ENCODE measurements at regions not wholly inside any gene's neighbourhood (a gene's known extent, or its start where the extent isn't known, plus 50 kb on each side); places are given as distances from the start of the nearest gene placed in this dataset.

DNA sequence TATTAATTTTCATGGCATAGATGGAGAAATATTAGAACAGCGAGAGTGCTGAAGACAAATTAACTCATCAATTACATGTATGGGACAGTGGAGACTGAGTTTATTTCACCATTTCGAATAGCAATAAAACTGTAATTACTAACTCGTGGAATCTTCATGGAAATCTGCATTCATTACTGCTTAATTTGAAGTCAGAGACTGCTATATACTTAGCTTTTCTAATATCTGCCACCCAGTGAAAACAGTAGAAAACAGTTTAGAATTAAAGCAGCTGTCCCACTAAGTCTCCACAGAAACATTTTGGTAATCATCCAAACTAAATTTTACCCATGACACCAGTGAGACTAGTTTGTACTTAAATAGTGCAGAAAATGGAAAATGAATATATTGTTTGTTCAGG is 56.8 kb downstream of the IZUMO3 start:
- in situ Hi-C loops (cut with MboI; ENCODE audit: low sequenced_read_pairs in 4 of 4) (loop anchor here in 1 of 4 donors (25.0 kb wide), 1 partner anchor 98 kb away; no protein-coding TSS in a partner anchor), intact Hi-C loops (cut with DNase I; ENCODE audit: low total_unique reads) (no loop called here)
- ATAC-seq (no peak), DNase-seq (no peak)
- H3K4me3 ChIP-seq, result no peak overlapping the region
- H3K36me3 ChIP-seq, result no peaks in the 10 kb centered on the region
- no peaks in the 10 kb centered on the region for H3K4me1 ChIP-seq
- H3K27ac ChIP-seq, result no peak overlapping the region
- no peaks in the 10 kb centered on the region for H3K9me3 ChIP-seq
- no peak for TF ChIP-seq CTCF (IDR thresholded peaks at IDR 0.05 in 4 of 5, conservative IDR thresholded peaks at IDR 0.05 in 1 of 5)
- no peak for TF ChIP-seq POLR2A (IDR thresholded peaks at IDR 0.05)
- H3K27me3 ChIP-seq, result no peaks in the 10 kb centered on the region

DNA sequence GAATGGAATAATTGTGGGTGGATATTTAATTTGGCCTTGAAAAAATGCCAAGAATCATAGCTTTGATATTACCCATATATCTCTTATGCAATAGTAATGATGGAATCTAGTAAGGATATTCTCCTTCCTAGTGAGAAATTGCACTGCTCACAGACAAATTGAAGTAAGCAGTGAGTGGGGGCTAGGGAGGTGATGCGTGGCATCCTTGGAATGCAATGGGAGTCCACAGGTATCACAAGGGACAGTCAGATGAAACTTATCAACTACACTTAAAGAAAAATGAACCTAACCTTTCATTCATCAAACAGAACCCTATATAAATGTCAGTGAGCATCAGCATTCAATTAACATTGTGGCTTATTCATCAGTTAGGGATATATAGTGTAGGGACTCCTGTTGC is 57.8 kb downstream of the IZUMO3 start:
- H3K27ac ChIP-seq, result no peak overlapping the region
- no peaks in the 10 kb centered on the region for H3K4me1 ChIP-seq
- no peak for TF ChIP-seq CTCF (IDR thresholded peaks at IDR 0.05 in 4 of 5, conservative IDR thresholded peaks at IDR 0.05 in 1 of 5)
- no peak for TF ChIP-seq POLR2A (IDR thresholded peaks at IDR 0.05)
- H3K27me3 ChIP-seq, result no peaks in the 10 kb centered on the region
- no peak overlapping the region for H3K4me3 ChIP-seq
- H3K36me3 ChIP-seq, result no peaks in the 10 kb centered on the region
- in situ Hi-C loops (cut with MboI; ENCODE audit: low sequenced_read_pairs in 4 of 4), result loop anchor here in 1 of 4 donors (25.0 kb wide), 1 partner anchor 99 kb away; no protein-coding TSS in a partner anchor
- no peaks in the 10 kb centered on the region for H3K9me3 ChIP-seq
- DNase-seq, result no peak
- no peak for ATAC-seq
- intact Hi-C loops (cut with DNase I; ENCODE audit: low total_unique reads), result no loop called here

DNA sequence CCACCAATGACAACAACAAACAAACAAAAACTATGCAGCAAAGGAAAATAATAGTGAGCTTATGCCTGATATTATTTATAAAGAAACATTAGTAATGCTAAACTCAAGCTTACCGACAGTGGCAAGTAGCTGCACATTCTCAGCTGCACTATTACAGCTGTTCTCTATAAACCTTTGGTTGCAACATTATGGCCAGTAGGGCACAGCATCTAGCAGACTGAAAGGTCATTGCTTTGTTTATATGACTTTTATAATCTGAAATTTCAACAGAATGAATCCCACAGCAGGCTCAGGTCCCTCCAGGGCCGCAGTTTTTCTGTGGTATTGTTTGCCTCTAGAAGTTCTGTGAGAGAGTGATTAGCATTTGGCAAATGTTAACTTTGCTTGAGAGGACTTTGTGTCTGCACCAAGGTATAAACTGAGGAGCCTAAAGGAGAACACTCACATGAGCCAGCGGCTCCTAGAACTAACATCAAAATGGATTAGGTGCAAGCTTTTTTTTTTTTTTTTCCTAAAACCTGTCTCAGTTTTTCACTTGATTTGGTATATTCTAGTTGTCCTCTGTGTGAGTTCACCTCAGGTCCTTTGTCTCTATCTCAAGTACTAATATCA is 58.3 kb downstream of the IZUMO3 start:
- Histone ChIP-seq H3K4me3 (no peak overlapping the region), H3K27ac (no peak overlapping the region), H3K36me3 (no peaks in the 10 kb centered on the region), H3K27me3 (no peaks in the 10 kb centered on the region), H3K9me3 (no peaks in the 10 kb centered on the region), H3K4me1 (no peaks in the 10 kb centered on the region)
- intact Hi-C loops (cut with DNase I; ENCODE audit: low total_unique reads), result no loop called here
- no peak for ATAC-seq
- in situ Hi-C loops (cut with MboI; ENCODE audit: low sequenced_read_pairs in 4 of 4), result loop anchor here in 1 of 4 donors (25.0 kb wide), 1 partner anchor 100 kb away; no protein-coding TSS in a partner anchor
- no peak for TF ChIP-seq CTCF (IDR thresholded peaks at IDR 0.05 in 4 of 5, conservative IDR thresholded peaks at IDR 0.05 in 1 of 5)
- no peak for TF ChIP-seq POLR2A (IDR thresholded peaks at IDR 0.05)
- DNase-seq, result no peak

GRCh38 chr9:24479361-24480059 is 66.2 kb downstream of the IZUMO3 start:
- TF ChIP-seq CTCF (IDR thresholded peaks at IDR 0.05 in 4 of 5, conservative IDR thresholded peaks at IDR 0.05 in 1 of 5) (no peak), POLR2A (IDR thresholded peaks at IDR 0.05) (no peak)
- Histone ChIP-seq H3K27ac (no peak overlapping the region), H3K36me3 (no peaks in the 10 kb centered on the region), H3K27me3 (no peaks in the 10 kb centered on the region), H3K4me1 (no peaks in the 10 kb centered on the region), H3K4me3 (no peak overlapping the region), H3K9me3 (no peaks in the 10 kb centered on the region)
- DNase-seq, result no peak
- intact Hi-C loops (cut with DNase I; ENCODE audit: low total_unique reads) (no loop called here), in situ Hi-C loops (cut with MboI; ENCODE audit: low sequenced_read_pairs in 4 of 4) (loop anchor here in 1 of 4 donors (25.0 kb wide), 1 partner anchor 108 kb away; no protein-coding TSS in a partner anchor)
- ATAC-seq, result no peak

Measured in gastrocnemius medialis (tissue), 4 donors.